ENCODE measurements at regions not wholly inside any gene's neighbourhood (a gene's known extent, or its start where the extent isn't known, plus 50 kb on each side); places are given as distances from the start of the nearest gene placed in this dataset.

- Histone ChIP-seq H3K27me3 (no peaks in the 10 kb centered on the region), H3K27ac (replicated peaks in 1 of 4) (peak overlapping the region in 3 of 4 donors; percentile 10 to 44 (median 35))
- 35% methylated on average over 4 of the region's 4 CpGs for WGBS
Observed at GRCh38 chr14:71290960-71291466, 383.8 kb downstream of the PCNX1 start.

DNA sequence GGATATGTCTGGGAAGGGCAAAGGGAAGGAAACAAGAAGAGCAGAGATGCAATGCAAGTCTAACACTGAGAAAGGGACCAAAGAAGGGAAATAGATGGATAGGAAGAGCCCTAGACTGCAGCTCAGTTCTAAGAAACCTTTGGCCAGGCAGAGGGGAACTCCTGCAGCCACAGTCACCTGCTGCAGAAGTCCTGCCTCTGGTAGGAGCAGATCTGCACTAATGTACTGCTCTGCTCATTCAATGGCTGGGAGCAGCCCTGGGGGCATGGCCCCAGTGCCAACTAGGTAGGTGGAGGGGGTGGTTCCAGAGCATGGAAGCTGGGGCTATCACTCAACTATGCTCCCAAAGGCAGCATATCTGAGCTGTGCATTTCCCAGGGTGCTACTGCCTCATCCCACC lies 388.9 kb downstream of the PCNX1 start:
- TF ChIP-seq POLR2A (IDR thresholded peaks at IDR 0.05; ENCODE audit: low read depth) (no peak), EP300 (IDR thresholded peaks at IDR 0.05) (no peak)
- Histone ChIP-seq H3K9me3 (no peaks in the 10 kb centered on the region), H3K36me3 (no peaks in the 10 kb centered on the region), H3K4me1 (peaks cover 0 to 3% (median 3%) of the 10 kb centered on the region in 4 donors), H3K27me3 (no peaks in the 10 kb centered on the region), H3K4me3 (no peak overlapping the region), H3K27ac (replicated peaks in 1 of 4) (no peak overlapping the region)
- DNase-seq (ENCODE audit: extremely low spot score) = no peak
- intact Hi-C loops (cut with DNase I) = no loop called here

More at GRCh38 chr14:71290960-71291466, 383.8 kb downstream of the PCNX1 start:
- Histone ChIP-seq H3K4me1 (peaks cover 0 to 16% (median 14%) of the 10 kb centered on the region in 4 donors), H3K36me3 (no peaks in the 10 kb centered on the region), H3K4me3 (no peak overlapping the region), H3K9me3 (no peaks in the 10 kb centered on the region)
- intact Hi-C loops (cut with DNase I) = no loop called here
- no peak for TF ChIP-seq POLR2AphosphoS5 (IDR thresholded peaks at IDR 0.05)
- TF ChIP-seq POLR2A (IDR thresholded peaks at IDR 0.05; ENCODE audit: low read depth) = no peak
- TF ChIP-seq CTCF (IDR thresholded peaks at IDR 0.05) = no peak
- TF ChIP-seq EP300 (IDR thresholded peaks at IDR 0.05) = no peak
- DNase-seq (ENCODE audit: extremely low spot score) = no peak

DNA sequence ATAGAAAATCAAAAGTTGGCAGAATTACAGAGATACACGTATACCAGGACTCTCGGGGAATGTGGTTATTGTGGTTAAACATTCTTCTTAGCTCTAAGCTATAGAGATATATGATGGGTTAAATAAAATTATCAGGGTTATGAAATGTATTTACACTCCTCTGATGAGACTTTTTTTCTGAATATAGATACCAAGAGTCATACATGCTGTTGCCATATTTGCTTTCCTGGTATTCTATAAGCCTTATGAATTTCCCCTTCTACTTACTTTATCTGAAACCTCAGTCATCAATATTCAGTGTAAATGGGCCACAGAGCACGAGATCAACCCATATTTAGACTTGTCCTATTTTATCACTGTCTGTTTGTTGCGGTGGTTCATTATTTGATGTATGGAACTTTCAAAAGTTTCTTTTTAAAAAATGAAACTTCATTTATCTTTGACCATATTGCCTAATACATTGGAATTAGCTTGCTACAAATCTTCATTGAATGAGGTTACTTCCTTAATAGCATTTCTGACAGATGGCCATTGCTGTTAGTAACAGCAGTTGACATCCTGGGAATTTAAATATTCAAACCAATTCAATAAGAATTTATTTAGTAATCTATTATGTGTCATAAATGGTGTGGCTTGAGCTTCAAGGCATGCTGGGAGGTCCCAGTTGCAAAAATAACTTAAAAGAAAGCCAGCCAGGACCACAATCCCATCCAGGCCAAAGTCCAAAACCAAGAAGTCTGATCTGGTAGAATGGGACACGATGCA lies 393.5 kb downstream of the PCNX1 start:
- WGBS = 76% methylated on average over 5 of the region's 5 CpGs
- no peak for DNase-seq (ENCODE audit: extremely low spot score)

DNA sequence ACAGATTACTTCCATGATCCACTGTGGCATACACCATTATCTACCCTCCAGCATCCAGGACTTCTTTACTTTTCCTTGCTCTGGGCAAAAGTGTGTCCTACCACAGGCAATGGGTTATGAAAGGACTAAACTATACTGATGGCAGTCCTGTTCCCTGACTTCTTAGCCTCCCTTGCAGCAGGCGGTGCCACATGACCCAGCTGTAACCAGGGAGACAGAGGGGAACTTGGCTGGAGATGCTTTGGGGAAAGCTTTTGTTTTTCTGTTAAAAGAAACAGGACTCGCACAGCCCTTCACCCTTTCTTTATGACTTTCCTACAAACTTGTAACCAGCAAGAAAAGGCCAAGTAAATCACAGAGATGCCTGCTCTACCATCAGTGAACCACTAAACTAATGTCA lies 394.4 kb downstream of the PCNX1 start:
- TF ChIP-seq POLR2AphosphoS5 (IDR thresholded peaks at IDR 0.05) = no peak
- TF ChIP-seq CTCF (IDR thresholded peaks at IDR 0.05) = no peak
- no peak for TF ChIP-seq EP300 (IDR thresholded peaks at IDR 0.05)
- TF ChIP-seq POLR2A (IDR thresholded peaks at IDR 0.05; ENCODE audit: low read depth) = no peak
- Histone ChIP-seq H3K9me3 (peaks cover 0 to 5% (median 0%) of the 10 kb centered on the region in 4 donors), H3K27me3 (no peaks in the 10 kb centered on the region), H3K27ac (replicated peaks in 1 of 4) (no peak overlapping the region), H3K4me3 (no peak overlapping the region), H3K36me3 (no peaks in the 10 kb centered on the region), H3K4me1 (no peaks in the 10 kb centered on the region)
- no peak for DNase-seq (ENCODE audit: extremely low spot score)
- 90% methylated on average over 2 of the region's 2 CpGs for WGBS
- intact Hi-C loops (cut with DNase I) = no loop called here

More for the DNA sequence above, 393.5 kb downstream of the PCNX1 start:
- Histone ChIP-seq H3K27ac (replicated peaks in 1 of 4) (no peak overlapping the region), H3K36me3 (no peaks in the 10 kb centered on the region), H3K4me3 (no peak overlapping the region), H3K9me3 (peaks cover 0 to 5% (median 0%) of the 10 kb centered on the region in 4 donors), H3K27me3 (no peaks in the 10 kb centered on the region), H3K4me1 (no peaks in the 10 kb centered on the region)
- intact Hi-C loops (cut with DNase I) = no loop called here
- TF ChIP-seq POLR2A (IDR thresholded peaks at IDR 0.05; ENCODE audit: low read depth) (no peak), POLR2AphosphoS5 (IDR thresholded peaks at IDR 0.05) (no peak), CTCF (IDR thresholded peaks at IDR 0.05) (no peak), EP300 (IDR thresholded peaks at IDR 0.05) (no peak)

DNA sequence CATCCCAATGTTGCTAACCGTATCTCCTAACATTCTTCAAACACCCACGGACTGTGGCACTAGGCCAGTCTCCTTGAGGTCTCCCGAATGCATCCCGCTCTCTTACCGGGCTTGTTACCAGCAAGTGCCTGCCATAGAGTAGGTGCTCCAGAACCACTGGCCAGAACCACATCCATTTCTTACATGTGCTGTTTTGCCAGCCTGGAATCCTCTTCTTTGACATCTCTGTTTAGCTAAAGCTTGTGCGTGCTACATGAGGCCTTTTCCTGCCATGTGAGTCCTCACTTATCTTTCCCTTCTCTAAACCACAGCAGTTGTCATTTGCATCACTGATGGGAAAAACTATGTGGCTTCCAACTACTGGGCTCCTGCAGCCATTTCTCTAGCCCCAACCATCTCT lies 397.4 kb downstream of the PCNX1 start:
- Histone ChIP-seq H3K36me3 (no peaks in the 10 kb centered on the region), H3K4me1 (no peaks in the 10 kb centered on the region), H3K27ac (replicated peaks in 1 of 4) (no peak overlapping the region), H3K27me3 (no peaks in the 10 kb centered on the region), H3K4me3 (no peak overlapping the region), H3K9me3 (peaks cover 0 to 5% (median 0%) of the 10 kb centered on the region in 4 donors)
- intact Hi-C loops (cut with DNase I) = no loop called here
- no peak for DNase-seq (ENCODE audit: extremely low spot score)
- TF ChIP-seq CTCF (IDR thresholded peaks at IDR 0.05) = no peak
- TF ChIP-seq POLR2A (IDR thresholded peaks at IDR 0.05; ENCODE audit: low read depth) = no peak
- TF ChIP-seq EP300 (IDR thresholded peaks at IDR 0.05) = no peak
- no peak for TF ChIP-seq POLR2AphosphoS5 (IDR thresholded peaks at IDR 0.05)
- WGBS = 84% methylated on average over 6 of the region's 6 CpGs

All from esophagus muscularis mucosa (tissue), 4 donors.